Activated naive CD4-positive, alpha-beta T cell treated with anti-CD3 and anti-CD28 coated beads, Interleukin-2, amount 10 ng/mL, durations not matched to agents 7 days and 5 days (primary cell): ENCODE measurements at regions not wholly inside any gene's neighbourhood (a gene's known extent, or its start where the extent isn't known, plus 50 kb on each side); places are given as distances from the start of the nearest gene placed in this dataset.

Experiments used
- CTCF ChIA-PET: fragments of 350-600 bp; sonication (Branson Sonifier 250); formaldehyde crosslinking; loops from one replicate; lab custom pipeline; 2021; ENCODE audit warnings: antibody characterized with exemption; lab: Charles Lee
- DNase-seq: peaks from one replicate; pipeline ENCODE4 v3.0.0-alpha.2; 2020
- H3K27ac Mint-ChIP-seq: one replicate; pipeline ENCODE4 v1.8.0; 2021; ENCODE audit warnings: mild to moderate bottlenecking, moderate library complexity, mixed read lengths
- H3K27me3 Mint-ChIP-seq: one replicate; pipeline ENCODE4 v1.8.0; 2021; ENCODE audit warnings: mild to moderate bottlenecking, mixed read lengths
- H3K36me3 Mint-ChIP-seq: one replicate; pipeline ENCODE4 v1.8.0; 2021; ENCODE audit warnings: mixed read lengths
- H3K4me1 Mint-ChIP-seq: one replicate; pipeline ENCODE4 v1.8.0; 2021; ENCODE audit warnings: mixed read lengths
- H3K4me3 Mint-ChIP-seq: one replicate; pipeline ENCODE4 v1.8.0; 2021; ENCODE audit warnings: mild to moderate bottlenecking, moderate library complexity, mixed read lengths
- H3K9me3 Mint-ChIP-seq: one replicate; pipeline ENCODE4 v1.8.0; 2021; ENCODE audit warnings: mixed read lengths

DNA sequence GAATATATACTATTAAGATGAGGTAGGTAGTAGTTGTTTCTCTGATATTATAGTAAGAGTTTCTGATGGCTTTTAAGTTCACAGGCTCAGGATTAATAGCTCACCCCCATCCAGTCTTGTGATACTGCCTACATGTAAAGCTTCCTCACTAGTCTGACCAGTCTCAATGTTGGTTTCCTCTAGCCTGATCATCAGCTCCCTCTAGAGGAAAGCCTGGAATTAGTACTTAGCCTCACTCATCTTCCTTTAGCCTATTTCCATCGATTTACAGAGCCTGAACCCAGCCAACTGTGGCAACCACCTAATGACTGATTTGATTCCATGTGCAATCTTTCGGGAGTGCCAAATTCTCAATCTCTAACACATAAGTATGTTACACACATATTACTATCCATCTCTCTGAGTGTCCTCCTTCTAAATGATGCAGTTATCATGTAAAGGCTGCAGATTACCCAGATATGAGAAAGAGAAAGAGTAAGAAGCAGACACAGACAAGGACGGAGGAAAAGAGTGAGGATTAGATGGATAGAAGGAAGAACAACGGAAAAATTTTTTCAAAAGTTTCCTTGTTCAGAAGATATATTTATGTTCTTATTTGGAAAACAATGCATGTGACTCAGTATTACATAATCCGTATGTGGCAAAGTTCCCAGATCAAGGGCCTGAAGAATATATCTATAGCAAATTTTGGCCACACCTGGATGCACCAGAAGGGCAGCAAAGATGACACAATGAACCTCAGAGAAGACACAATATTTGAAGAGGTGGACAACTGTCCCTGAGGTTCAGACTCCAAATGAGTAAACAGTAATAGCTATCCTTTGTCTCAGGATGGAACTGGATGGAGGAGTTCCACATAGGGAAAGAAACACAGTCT, 333.7 kb downstream of the ELAVL2 start:
- Mint-ChIP-seq H3K27ac (no peak overlapping the region), H3K4me1 (no peaks in the 10 kb centered on the region), H3K27me3 (no peaks in the 10 kb centered on the region), H3K9me3 (no peaks in the 10 kb centered on the region), H3K36me3 (no peaks in the 10 kb centered on the region), H3K4me3 (no peak overlapping the region)
- CTCF ChIA-PET, result interaction anchor here (1.0 kb wide), 1 partner anchor 16 kb away, joined by 3 read pairs; no protein-coding TSS in a partner anchor
- no peak for DNase-seq

DNA sequence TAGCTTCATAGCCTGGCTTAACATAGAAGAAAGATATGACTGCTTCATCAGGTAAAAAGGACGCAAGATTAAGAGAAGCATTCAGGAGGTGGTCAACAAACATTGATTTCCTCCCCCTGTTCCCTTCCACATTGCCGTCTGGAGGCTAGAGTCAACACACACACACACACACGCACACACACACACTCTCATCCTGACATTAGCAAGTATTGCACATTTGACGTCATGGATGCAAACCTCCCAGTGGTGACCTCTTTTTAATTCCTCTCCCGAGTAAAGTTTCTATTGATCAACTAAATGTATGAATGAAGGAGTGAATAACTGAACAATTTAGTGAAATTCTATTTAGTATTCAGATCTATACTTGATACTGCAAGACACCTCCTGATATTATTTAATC, 332.8 kb downstream of the ELAVL2 start:
- H3K9me3 Mint-ChIP-seq, result no peaks in the 10 kb centered on the region
- H3K4me3 Mint-ChIP-seq, result no peak overlapping the region
- no peaks in the 10 kb centered on the region for H3K36me3 Mint-ChIP-seq
- no peak overlapping the region for H3K27ac Mint-ChIP-seq
- DNase-seq, result no peak
- H3K4me1 Mint-ChIP-seq, result no peaks in the 10 kb centered on the region
- H3K27me3 Mint-ChIP-seq, result no peaks in the 10 kb centered on the region
- CTCF ChIA-PET, result no interaction called here

DNA sequence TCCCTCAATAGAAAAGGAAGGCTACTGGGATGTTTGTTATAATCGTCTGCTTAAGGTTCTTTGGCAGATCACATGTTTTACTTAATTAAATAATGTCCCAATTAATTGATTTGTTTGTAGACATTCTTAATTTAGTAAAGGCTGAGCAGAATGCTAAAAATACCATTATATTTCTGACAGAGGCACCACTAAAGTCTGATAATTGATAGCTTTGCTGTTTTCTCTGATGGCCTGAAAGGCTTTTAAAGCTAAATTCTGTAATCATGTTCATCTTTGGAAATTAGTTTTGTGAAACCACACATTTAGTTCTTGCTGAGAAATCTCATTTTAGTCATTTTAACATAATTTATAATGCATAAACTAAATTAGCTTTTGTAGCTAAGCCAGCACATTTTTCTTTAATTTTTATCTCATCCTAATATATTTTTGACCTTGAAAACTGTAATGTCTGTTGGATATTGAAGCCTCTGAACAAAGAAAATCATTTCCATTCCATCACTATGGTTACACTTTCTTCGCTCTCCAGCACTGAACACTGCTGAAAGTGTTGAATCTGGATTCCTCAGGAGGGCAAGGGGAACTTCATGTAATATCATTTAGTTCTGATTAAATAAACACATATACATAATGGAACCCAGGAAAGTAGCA, 329.4 kb downstream of the ELAVL2 start:
- Mint-ChIP-seq H3K36me3 (no peaks in the 10 kb centered on the region), H3K9me3 (peaks cover 2% of the 10 kb centered on the region), H3K4me3 (no peak overlapping the region), H3K4me1 (no peaks in the 10 kb centered on the region), H3K27me3 (no peaks in the 10 kb centered on the region), H3K27ac (no peak overlapping the region)
- no peak for DNase-seq
- CTCF ChIA-PET, result interaction anchor here (0.5 kb wide), 1 partner anchor 376 kb away, joined by 3 read pairs; no protein-coding TSS in a partner anchor

DNA sequence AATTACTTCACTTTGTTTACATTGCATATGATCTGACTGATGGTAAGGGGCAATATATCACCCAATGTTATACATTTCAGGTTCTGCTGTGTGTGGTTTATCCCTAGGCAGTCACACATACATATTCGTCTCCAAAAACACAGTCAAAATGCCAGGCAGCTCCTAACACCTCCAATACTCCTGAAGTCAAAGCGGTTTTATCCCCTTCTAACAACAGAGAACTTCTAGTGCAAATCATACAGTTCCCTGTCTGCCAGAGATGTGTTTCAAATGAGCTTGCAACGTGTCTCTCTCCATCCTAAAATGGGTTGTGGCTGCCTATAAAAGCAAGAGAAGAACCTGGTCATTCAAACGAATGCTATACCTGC, 328.9 kb downstream of the ELAVL2 start:
- Mint-ChIP-seq H3K4me3 (no peak overlapping the region), H3K4me1 (no peaks in the 10 kb centered on the region)

DNA sequence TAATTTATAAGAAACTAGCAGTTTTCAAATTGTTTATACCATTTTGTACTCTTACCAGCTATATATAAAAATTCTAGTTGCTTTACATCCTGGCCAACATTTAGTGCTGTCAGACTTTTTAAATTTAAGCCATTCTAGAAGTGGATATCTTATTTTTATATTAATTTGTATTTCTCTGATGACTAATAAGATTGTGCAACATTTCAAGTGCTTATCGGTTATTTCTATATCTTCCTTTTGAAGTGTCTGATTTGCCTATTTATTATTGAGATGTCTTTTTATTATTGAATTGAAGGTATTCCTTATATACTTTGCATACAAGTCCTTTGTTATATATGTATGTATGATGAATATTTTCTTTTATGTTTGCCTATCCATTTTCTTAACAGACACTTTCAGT, 324.0 kb downstream of the ELAVL2 start:
- no peaks in the 10 kb centered on the region for H3K4me1 Mint-ChIP-seq
- no peak overlapping the region for H3K4me3 Mint-ChIP-seq
- DNase-seq, result no peak
- no peak overlapping the region for H3K27ac Mint-ChIP-seq
- no peaks in the 10 kb centered on the region for H3K36me3 Mint-ChIP-seq
- no peaks in the 10 kb centered on the region for H3K27me3 Mint-ChIP-seq
- peaks cover 4% of the 10 kb centered on the region for H3K9me3 Mint-ChIP-seq
- CTCF ChIA-PET, result no interaction called here

More for the DNA sequence above, 328.9 kb downstream of the ELAVL2 start:
- DNase-seq, result no peak
- Mint-ChIP-seq H3K36me3 (no peaks in the 10 kb centered on the region), H3K9me3 (peaks cover 2% of the 10 kb centered on the region), H3K27me3 (no peaks in the 10 kb centered on the region), H3K27ac (no peak overlapping the region)
- CTCF ChIA-PET, result no interaction called here

DNA sequence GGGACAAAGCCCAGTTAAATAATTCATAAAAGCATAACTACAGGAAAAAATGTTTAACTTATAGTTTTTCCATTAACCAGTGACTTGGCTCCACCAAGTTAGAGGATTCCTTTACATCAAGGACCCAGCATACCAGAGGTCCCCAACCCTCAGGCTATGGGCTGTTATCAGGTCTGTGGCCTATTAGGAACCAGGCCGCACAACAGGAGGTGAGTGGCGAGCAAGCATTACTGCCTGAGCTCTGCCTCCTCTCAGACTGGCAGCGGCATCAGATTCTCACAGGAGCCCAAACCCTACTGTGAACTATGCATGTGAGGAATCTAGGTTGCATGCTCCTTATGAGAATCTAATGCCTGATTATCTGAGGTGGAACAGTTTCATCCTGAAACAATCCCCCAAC, 303.1 kb downstream of the ELAVL2 start:
- CTCF ChIA-PET, result no interaction called here

DNA sequence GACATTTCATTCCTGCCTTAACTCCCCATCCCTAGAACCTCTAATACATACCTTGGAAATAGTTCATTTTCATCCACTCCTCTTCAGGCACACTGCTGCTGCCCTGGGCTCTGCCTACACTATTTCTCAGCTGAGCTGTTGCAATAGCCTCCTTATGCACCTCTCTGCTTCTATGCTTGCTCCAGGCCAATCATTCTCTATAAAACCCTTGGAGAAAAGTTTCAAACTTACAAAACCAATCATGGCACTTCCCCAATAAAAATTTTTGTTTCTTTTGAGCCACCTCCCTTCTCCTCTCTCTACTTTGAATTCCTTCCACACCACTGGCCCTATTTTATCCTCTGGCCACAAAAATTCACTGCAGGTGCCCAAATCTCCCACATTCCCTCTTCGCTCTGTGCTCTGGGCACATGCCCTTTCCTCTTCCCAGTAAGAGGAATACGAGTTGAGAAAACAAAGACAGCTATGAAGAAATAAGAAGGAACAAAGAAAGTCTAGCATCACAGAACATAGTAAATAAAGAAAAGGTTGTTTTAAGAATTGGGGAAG, 301.4 kb downstream of the ELAVL2 start:
- H3K36me3 Mint-ChIP-seq, result no peaks in the 10 kb centered on the region
- CTCF ChIA-PET, result no interaction called here
- H3K4me3 Mint-ChIP-seq, result no peak overlapping the region
- no peaks in the 10 kb centered on the region for H3K27me3 Mint-ChIP-seq
- H3K9me3 Mint-ChIP-seq, result peaks cover 18% of the 10 kb centered on the region
- no peak for DNase-seq
- no peak overlapping the region for H3K27ac Mint-ChIP-seq
- no peaks in the 10 kb centered on the region for H3K4me1 Mint-ChIP-seq

More for the DNA sequence above, 303.1 kb downstream of the ELAVL2 start:
- Mint-ChIP-seq H3K9me3 (peaks cover 15% of the 10 kb centered on the region), H3K27ac (no peak overlapping the region), H3K36me3 (no peaks in the 10 kb centered on the region), H3K4me3 (no peak overlapping the region), H3K27me3 (no peaks in the 10 kb centered on the region), H3K4me1 (no peaks in the 10 kb centered on the region)
- DNase-seq, result no peak

DNA sequence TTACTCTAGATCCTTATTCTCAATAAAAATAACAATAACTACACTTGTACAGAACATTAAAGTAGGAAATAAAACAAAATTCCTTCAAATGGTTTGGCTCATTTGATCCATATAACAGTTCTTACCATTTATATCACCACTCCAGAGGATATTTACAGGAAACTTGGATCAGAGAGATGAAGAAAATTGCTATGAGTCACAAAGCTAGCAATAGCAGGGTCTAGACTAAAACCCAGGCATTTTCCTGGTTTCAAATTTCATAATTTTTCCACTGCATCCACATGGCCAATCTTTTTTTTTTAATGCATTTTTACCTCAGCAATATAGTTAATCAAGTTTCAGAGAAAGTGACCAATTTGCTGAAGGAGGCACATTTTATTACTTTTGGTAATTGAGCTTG, 299.2 kb downstream of the ELAVL2 start:
- H3K27ac Mint-ChIP-seq, result no peak overlapping the region
- no peak for DNase-seq
- CTCF ChIA-PET, result no interaction called here
- no peaks in the 10 kb centered on the region for H3K4me1 Mint-ChIP-seq
- no peaks in the 10 kb centered on the region for H3K36me3 Mint-ChIP-seq
- peaks cover 21% of the 10 kb centered on the region for H3K9me3 Mint-ChIP-seq
- no peak overlapping the region for H3K4me3 Mint-ChIP-seq
- no peaks in the 10 kb centered on the region for H3K27me3 Mint-ChIP-seq

DNA sequence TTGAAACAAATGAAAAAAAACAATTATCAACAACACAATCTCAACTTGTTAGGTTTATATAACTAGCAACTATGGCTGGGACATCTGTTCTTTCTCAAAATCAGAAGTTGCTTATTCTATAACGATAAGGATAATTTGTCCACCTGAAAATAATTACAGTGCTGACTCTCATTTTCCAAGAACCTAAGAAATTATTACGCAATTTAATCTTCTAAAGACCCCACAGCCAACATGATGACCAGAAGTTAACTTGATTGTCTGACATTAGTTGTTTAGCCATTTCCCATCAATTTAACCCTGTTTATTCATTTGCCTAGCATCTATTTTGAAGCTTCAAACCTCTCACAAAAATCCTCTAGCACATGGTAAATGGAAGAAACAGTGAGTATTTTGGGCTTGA, 293.8 kb downstream of the ELAVL2 start:
- H3K4me1 Mint-ChIP-seq, result no peaks in the 10 kb centered on the region
- no peaks in the 10 kb centered on the region for H3K27me3 Mint-ChIP-seq
- no peak overlapping the region for H3K27ac Mint-ChIP-seq
- H3K4me3 Mint-ChIP-seq, result no peak overlapping the region
- no peaks in the 10 kb centered on the region for H3K36me3 Mint-ChIP-seq
- peaks cover 10% of the 10 kb centered on the region for H3K9me3 Mint-ChIP-seq
- CTCF ChIA-PET, result no interaction called here
- DNase-seq, result no peak

DNA sequence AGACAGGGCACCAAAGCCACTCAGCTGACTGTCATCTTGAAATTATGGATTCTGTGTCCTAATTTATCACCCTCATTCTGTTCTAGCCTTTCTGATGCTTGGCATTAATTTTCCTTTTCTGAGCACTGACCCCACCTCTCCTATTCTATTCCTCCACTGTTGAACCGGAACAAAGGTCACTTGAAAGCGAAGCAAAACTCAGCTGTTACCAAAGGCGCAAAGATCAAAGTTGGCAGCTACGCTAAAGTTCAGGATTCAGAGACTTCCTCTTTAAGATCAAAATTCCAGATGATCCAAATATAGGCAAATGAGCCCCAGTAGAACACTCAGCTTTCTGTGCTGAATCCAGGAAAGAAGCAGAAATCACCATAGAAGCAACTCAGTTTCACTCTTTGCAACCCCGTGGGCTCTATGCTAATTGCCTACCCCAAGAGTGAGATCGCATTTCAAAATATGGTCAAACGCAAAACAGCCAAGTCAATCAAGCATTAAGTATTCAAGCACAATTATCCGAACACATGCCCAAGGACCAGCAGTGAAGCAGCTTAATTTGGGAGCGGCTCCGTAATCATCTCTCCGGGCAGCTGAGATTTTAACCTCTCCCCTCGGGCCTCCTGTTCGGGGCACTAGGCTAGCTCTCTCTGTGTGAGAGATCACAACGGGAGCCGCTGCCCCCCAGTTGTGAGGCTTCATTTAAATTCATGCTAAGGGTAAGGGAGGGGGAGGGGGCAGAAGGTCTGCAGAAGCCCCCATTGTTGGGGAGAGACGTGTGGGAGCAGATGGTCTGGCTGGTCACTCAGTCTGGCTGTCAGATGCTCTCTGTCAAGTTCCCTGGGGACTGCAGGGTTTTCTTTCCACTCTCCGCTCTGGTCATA, 288.6 kb downstream of the ELAVL2 start:
- CTCF ChIA-PET, result no interaction called here
- Mint-ChIP-seq H3K9me3 (no peaks in the 10 kb centered on the region), H3K4me1 (no peaks in the 10 kb centered on the region), H3K36me3 (no peaks in the 10 kb centered on the region), H3K4me3 (no peak overlapping the region), H3K27ac (no peak overlapping the region), H3K27me3 (no peaks in the 10 kb centered on the region)
- no peak for DNase-seq

DNA sequence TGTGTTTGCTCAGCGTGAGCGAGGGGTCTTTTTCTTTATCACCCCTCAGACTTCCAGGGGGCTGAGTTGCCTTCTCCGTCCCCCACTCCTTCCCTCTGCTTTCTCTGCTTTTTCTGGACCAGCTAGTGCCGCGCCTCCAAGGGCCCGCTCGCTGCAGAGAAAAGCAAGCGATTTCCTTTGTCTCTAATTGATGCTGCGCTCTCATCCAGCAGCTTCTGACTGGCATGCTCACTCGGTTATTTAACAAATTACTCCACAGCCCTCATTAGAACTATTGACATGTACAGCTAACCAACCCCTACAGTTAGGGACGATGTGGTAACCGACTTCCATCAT, 288.0 kb downstream of the ELAVL2 start:
- no peaks in the 10 kb centered on the region for H3K9me3 Mint-ChIP-seq
- no peaks in the 10 kb centered on the region for H3K27me3 Mint-ChIP-seq
- H3K36me3 Mint-ChIP-seq, result no peaks in the 10 kb centered on the region
- H3K4me3 Mint-ChIP-seq, result no peak overlapping the region
- H3K4me1 Mint-ChIP-seq, result no peaks in the 10 kb centered on the region
- H3K27ac Mint-ChIP-seq, result no peak overlapping the region
- DNase-seq, result no peak
- CTCF ChIA-PET, result no interaction called here

DNA sequence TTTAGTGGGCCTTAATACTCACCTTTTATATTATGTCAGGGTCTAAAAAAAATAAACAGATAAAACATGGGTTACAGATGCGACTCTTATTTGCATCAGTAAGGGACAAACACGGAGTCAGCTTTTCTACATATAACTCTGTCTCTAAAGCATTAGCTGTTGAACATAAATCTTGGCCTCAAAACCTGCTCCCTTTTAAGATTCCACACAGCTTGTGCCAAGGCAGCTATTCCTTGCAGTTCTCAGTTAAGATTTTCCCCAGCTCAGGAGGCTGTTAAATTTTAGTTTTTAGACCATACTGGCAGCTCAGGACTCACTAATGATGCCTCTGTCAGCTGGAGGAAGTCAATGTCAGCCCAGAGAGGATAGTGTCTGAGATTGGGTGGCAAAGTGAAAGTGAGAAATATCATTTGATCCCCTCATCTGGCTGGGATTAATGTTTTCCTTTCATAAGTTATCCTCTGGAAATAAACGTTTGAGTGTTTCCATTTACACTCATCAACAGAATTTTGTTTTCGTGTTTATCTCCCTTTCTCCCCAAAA, 287.5 kb downstream of the ELAVL2 start:
- CTCF ChIA-PET, result no interaction called here
- H3K27me3 Mint-ChIP-seq, result no peaks in the 10 kb centered on the region
- H3K27ac Mint-ChIP-seq, result no peak overlapping the region
- DNase-seq, result no peak
- H3K4me1 Mint-ChIP-seq, result no peaks in the 10 kb centered on the region
- H3K4me3 Mint-ChIP-seq, result no peak overlapping the region
- no peaks in the 10 kb centered on the region for H3K9me3 Mint-ChIP-seq
- H3K36me3 Mint-ChIP-seq, result no peaks in the 10 kb centered on the region

DNA sequence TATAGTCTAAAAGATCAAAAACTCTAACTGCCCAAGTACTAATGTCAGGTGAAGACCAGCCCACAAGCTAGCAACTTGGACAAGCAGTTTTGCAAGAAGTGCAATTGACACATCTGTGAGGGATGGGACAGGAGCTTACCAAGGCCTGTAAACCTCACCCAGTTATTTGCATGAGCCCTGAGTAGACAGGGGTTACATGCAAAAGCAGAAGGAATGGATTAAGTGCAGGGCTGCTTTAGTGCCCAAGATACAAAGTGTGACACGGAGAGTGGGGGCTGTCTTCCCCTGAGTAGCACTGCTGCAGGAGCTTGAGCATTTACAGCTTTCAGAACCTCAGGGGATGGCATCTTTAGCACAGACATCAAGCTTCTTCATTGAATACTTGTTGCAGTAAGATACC, 286.7 kb downstream of the ELAVL2 start:
- Mint-ChIP-seq H3K9me3 (no peaks in the 10 kb centered on the region), H3K4me3 (no peak overlapping the region), H3K4me1 (no peaks in the 10 kb centered on the region)

DNA sequence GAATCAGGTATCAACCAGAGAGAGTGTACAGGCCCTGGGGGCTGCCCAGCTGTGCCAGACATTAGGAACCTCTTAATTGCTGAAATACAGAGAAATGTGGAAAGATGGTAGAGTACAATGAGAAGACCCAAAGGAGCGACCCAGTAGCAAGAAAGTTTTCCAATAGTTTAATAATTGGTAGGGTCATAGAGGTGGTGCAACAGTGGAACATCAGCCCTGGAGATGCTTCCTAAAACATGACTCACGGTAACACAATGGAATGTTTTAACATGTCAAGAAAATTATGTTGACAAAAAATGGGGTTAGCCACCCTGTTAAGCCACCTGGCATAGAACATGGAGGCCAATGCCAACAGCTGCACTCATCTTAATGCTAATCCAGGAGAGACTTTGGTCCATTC, 284.1 kb downstream of the ELAVL2 start:
- no peak overlapping the region for H3K27ac Mint-ChIP-seq
- H3K4me3 Mint-ChIP-seq, result no peak overlapping the region
- DNase-seq, result no peak
- CTCF ChIA-PET, result no interaction called here
- no peaks in the 10 kb centered on the region for H3K4me1 Mint-ChIP-seq
- H3K36me3 Mint-ChIP-seq, result no peaks in the 10 kb centered on the region
- no peaks in the 10 kb centered on the region for H3K27me3 Mint-ChIP-seq
- peaks cover 6% of the 10 kb centered on the region for H3K9me3 Mint-ChIP-seq

More for the DNA sequence above, 286.7 kb downstream of the ELAVL2 start:
- no peak for DNase-seq
- CTCF ChIA-PET, result no interaction called here
- no peak overlapping the region for H3K27ac Mint-ChIP-seq
- no peaks in the 10 kb centered on the region for H3K36me3 Mint-ChIP-seq
- no peaks in the 10 kb centered on the region for H3K27me3 Mint-ChIP-seq
